HEK293T (cell line): ENCODE measurements at regions not wholly inside any gene's neighbourhood (a gene's known extent, or its start where the extent isn't known, plus 50 kb on each side); places are given as distances from the start of the nearest gene placed in this dataset.

Experiments used
- BHLHE40 ChIP-seq: fragments of 450-650 bp; IDR thresholded peaks from 2 replicates; pipeline ENCODE4 v1.6.1; 2016; ENCODE audit warnings: mild to moderate bottlenecking, moderate library complexity, borderline replicate concordance
- CTBP1 ChIP-seq: fragments of 450-650 bp; IDR thresholded peaks from 2 replicates; pipeline ENCODE4 v1.6.1; 2016; ENCODE audit warnings: borderline replicate concordance
- FOXA1 ChIP-seq: fragments of 450-650 bp; IDR thresholded peaks from 2 replicates; pipeline ENCODE4 v1.6.1; 2016; ENCODE audit warnings: mild to moderate bottlenecking
- FOXK2 ChIP-seq: fragments of 450-650 bp; IDR thresholded peaks from 2 replicates; pipeline ENCODE4 v1.6.1; 2016; ENCODE audit warnings: mild to moderate bottlenecking
- FOXM1 ChIP-seq: fragments of 450-650 bp; IDR thresholded peaks from 2 replicates; pipeline ENCODE4 v1.6.1; 2017; ENCODE audit warnings: mild to moderate bottlenecking, borderline replicate concordance
- HDGF ChIP-seq: fragments of 450-650 bp; IDR thresholded peaks from 2 replicates; pipeline ENCODE4 v1.6.1; 2017; ENCODE audit warnings: antibody characterized with exemption, borderline replicate concordance
- SP1 ChIP-seq: fragments of 450-650 bp; IDR thresholded peaks from 2 replicates; pipeline ENCODE4 v1.6.1; 2017
- TARDBP ChIP-seq: fragments of 450-650 bp; IDR thresholded peaks from 2 replicates; pipeline ENCODE4 v1.6.1; 2016

DNA sequence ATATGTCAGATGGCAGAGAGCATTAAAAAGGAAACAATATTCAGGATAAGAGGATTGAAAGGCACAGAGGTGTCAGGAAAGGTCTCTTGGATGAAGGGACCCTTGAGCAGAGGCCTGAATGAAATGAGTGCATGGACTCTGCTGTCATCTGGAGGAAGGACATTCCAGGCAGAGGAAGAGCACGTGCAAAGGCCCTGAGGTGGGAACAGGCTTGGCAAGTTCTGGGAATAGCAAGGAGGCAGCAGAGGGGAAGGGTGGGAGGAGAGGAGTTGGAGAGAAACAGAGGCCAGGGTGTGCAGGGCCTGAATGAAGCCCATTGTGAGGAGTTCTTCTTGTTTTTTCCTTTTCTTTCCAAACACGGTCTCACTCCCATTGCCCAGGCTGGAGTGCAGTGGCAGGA lies 59.0 kb upstream of the RUNX3 start:
- TF ChIP-seq TARDBP: no peak
- TF ChIP-seq SP1: no peak
- TF ChIP-seq BHLHE40: no peak
- TF ChIP-seq FOXK2: no peak
- TF ChIP-seq FOXA1: no peak
- TF ChIP-seq HDGF: no peak
- no peak for TF ChIP-seq FOXM1
- no peak for TF ChIP-seq CTBP1
